ENCODE measurements at regions not wholly inside any gene's neighbourhood (a gene's known extent, or its start where the extent isn't known, plus 50 kb on each side); places are given as distances from the start of the nearest gene placed in this dataset.

DNA sequence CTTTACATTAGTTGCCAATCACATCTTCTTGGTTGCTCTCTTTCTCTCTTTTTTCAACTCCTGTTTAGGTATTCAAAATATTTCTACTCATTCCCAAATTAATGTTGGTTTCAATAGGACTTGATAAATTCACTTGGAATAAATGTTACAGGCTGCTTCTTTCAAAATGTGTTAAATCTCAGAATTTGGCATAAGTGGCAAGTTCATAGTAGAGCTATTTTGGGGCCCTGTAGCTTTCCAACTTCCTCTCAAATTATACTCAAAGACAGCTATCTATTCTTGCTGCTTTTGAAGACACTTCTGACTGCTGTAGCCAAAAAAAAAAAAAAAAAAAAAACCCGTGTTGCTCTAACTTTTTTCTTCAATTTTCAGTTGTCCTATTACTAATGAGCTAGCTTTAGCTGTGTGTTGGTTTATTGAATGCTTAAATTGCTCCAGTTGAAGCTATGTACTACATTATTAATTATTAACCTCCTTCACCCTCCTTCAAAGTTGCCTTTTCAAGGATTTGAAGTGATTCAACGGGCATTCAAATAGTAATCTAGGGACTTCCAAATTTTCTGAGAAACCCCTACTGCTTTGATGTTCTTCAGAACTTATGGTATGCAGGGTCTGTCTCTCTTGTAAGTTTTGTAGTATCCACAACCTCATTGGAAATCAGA, 554.6 kb upstream of the FLRT2 start:
- no peak for DNase-seq (ENCODE audit: extremely low read depth, insufficient read length)
- no peaks in the 10 kb centered on the region for H3K36me3 ChIP-seq (ENCODE audit: control insufficient read depth, insufficient read depth, low read length)
- H3K27me3 ChIP-seq (replicated peaks; ENCODE audit: control insufficient read depth, insufficient read depth, low read length) = no peaks in the 10 kb centered on the region
- no peak overlapping the region for H3K4me3 ChIP-seq (replicated peaks; ENCODE audit: low read depth, low read length)
- no peak for TF ChIP-seq CTCF (IDR thresholded peaks at IDR 0.05; ENCODE audit: insufficient read depth, low read length, poor library complexity, severe bottlenecking)

DNA sequence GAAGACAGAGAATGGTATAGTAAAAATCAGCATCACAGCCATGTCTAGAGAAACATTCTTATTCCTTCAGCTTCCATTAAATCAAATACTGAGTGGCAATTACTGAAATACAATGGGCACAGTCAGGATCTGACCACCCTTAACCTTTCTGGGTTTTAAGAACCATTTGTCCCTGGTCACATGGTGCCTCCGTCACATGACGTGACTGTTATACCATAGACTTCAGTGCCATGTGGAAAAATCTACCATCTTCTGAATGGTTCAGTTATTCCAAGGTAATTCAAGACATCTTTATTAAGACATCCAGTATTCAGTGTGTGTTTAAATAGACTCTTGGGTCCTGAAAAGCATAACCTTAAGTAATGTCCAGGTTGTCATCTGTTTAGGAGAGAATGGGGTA, 553.1 kb upstream of the FLRT2 start:
- no peaks in the 10 kb centered on the region for H3K27me3 ChIP-seq (replicated peaks; ENCODE audit: control insufficient read depth, insufficient read depth, low read length)
- DNase-seq (ENCODE audit: extremely low read depth, insufficient read length) = no peak
- no peaks in the 10 kb centered on the region for H3K36me3 ChIP-seq (ENCODE audit: control insufficient read depth, insufficient read depth, low read length)
- H3K4me3 ChIP-seq (replicated peaks; ENCODE audit: low read depth, low read length) = no peak overlapping the region
- no peak for TF ChIP-seq CTCF (IDR thresholded peaks at IDR 0.05; ENCODE audit: insufficient read depth, low read length, poor library complexity, severe bottlenecking)

GRCh38 chr14:84987042-84987441, 542.9 kb upstream of the FLRT2 start:
- no peaks in the 10 kb centered on the region for H3K27me3 ChIP-seq (replicated peaks; ENCODE audit: control insufficient read depth, insufficient read depth, low read length)
- no peak for TF ChIP-seq CTCF (IDR thresholded peaks at IDR 0.05; ENCODE audit: insufficient read depth, low read length, poor library complexity, severe bottlenecking)

GRCh38 chr14:84988357-84988756, 541.6 kb upstream of the FLRT2 start:
- TF ChIP-seq CTCF (IDR thresholded peaks at IDR 0.05; ENCODE audit: insufficient read depth, low read length, poor library complexity, severe bottlenecking) = no peak
- H3K27me3 ChIP-seq (replicated peaks; ENCODE audit: control insufficient read depth, insufficient read depth, low read length) = no peaks in the 10 kb centered on the region
- no peak for DNase-seq (ENCODE audit: extremely low read depth, insufficient read length)
- no peak overlapping the region for H3K4me3 ChIP-seq (replicated peaks; ENCODE audit: low read depth, low read length)
- no peaks in the 10 kb centered on the region for H3K36me3 ChIP-seq (ENCODE audit: control insufficient read depth, insufficient read depth, low read length)

More at GRCh38 chr14:84987042-84987441, 542.9 kb upstream of the FLRT2 start:
- Histone ChIP-seq H3K4me3 (replicated peaks; ENCODE audit: low read depth, low read length) (no peak overlapping the region), H3K36me3 (ENCODE audit: control insufficient read depth, insufficient read depth, low read length) (no peaks in the 10 kb centered on the region)
- no peak for DNase-seq (ENCODE audit: extremely low read depth, insufficient read length)

- Histone ChIP-seq H3K36me3 (ENCODE audit: control insufficient read depth, insufficient read depth, low read length) (no peaks in the 10 kb centered on the region), H3K4me3 (replicated peaks; ENCODE audit: low read depth, low read length) (no peak overlapping the region), H3K27me3 (replicated peaks; ENCODE audit: control insufficient read depth, insufficient read depth, low read length) (no peaks in the 10 kb centered on the region)
- TF ChIP-seq CTCF (IDR thresholded peaks at IDR 0.05; ENCODE audit: insufficient read depth, low read length, poor library complexity, severe bottlenecking) = no peak
- no peak for DNase-seq (ENCODE audit: extremely low read depth, insufficient read length)
These were observed 538.9 kb upstream of the FLRT2 start for GRCh38 chr14:84991021-84991420.

- H3K36me3 ChIP-seq (ENCODE audit: control insufficient read depth, insufficient read depth, low read length) = no peaks in the 10 kb centered on the region
- no peak overlapping the region for H3K4me3 ChIP-seq (replicated peaks; ENCODE audit: low read depth, low read length)
- H3K27me3 ChIP-seq (replicated peaks; ENCODE audit: control insufficient read depth, insufficient read depth, low read length) = no peaks in the 10 kb centered on the region
- DNase-seq (ENCODE audit: extremely low read depth, insufficient read length) = no peak
- no peak for TF ChIP-seq CTCF (IDR thresholded peaks at IDR 0.05; ENCODE audit: insufficient read depth, low read length, poor library complexity, severe bottlenecking)
These were observed 531.7 kb upstream of the FLRT2 start for GRCh38 chr14:84998216-84998615.
